ENCODE measurements at regions not wholly inside any gene's neighbourhood (a gene's known extent, or its start where the extent isn't known, plus 50 kb on each side); places are given as distances from the start of the nearest gene placed in this dataset.

GRCh38 chr5:44632344-44632743 is 176.4 kb upstream of the MRPS30 start:
- Histone ChIP-seq H3K9me3 (ENCODE audit: low read length) (peaks cover 14% of the 10 kb centered on the region; the same call in 1 of the 2 replicates), H2AFZ (ENCODE audit: low read length) (no peak overlapping the region), H3K27me3 (ENCODE audit: control insufficient read depth in 1 of 2, insufficient read depth in 2 of 2, low read length in 2 of 2) (no peaks in the 10 kb centered on the region), H3K79me2 (ENCODE audit: insufficient read depth, low read length) (no peaks in the 10 kb centered on the region), H4K20me1 (ENCODE audit: insufficient read depth, low read length) (no peaks in the 10 kb centered on the region), H3K27ac (ENCODE audit: extremely low read length, insufficient read depth, low read length) (no peak overlapping the region), H3K4me2 (ENCODE audit: low read depth, low read length) (no peak overlapping the region), H3K36me3 (replicated peaks in 1 of 2; ENCODE audit: control insufficient read depth in 1 of 2, insufficient read depth in 2 of 2, low read length in 2 of 2) (no peaks in the 10 kb centered on the region), H3K9ac (ENCODE audit: insufficient read depth, low read depth, low read length) (no peak overlapping the region), H3K4me1 (ENCODE audit: insufficient read depth, low read length) (no peaks in the 10 kb centered on the region), H3K4me3 (replicated peaks in 1 of 3; ENCODE audit: insufficient read depth in 1 of 3, low read depth in 2 of 3, low read length in 3 of 3) (no peak overlapping the region)
- intact Hi-C loops (cut with micrococcal nuclease; ENCODE audit: unreplicated experiment) (no loop called here), in situ Hi-C loops (cut with HindIII; ENCODE audit: extremely low pct_ligation_motif_present, low pct_unique_long_range_greater_than_20kb) (no loop called here)
- ATAC-seq, result no peak
- TF ChIP-seq GABPA (IDR thresholded peaks at IDR 0.05; ENCODE audit: low read depth, low read length) (no peak), GABPA (CRISPR knock-in tag; IDR thresholded peaks at IDR 0.05; ENCODE audit: low read depth) (no peak), TCF7L2 (IDR thresholded peaks at IDR 0.05; ENCODE audit: low read depth, low read length) (no peak), E2F1 (CRISPR knock-in tag; IDR thresholded peaks at IDR 0.05) (no peak), ZZZ3 (CRISPR knock-in tag; IDR thresholded peaks at IDR 0.05; ENCODE audit: borderline replicate concordance) (no peak), ZBTB14 (CRISPR knock-in tag; IDR thresholded peaks at IDR 0.05) (no peak), RARG (CRISPR knock-in tag; IDR thresholded peaks at IDR 0.05; ENCODE audit: low read depth) (no peak), THYN1 (CRISPR knock-in tag; IDR thresholded peaks at IDR 0.05; ENCODE audit: borderline replicate concordance, low read depth) (no peak), MLLT10 (CRISPR knock-in tag; IDR thresholded peaks at IDR 0.05) (no peak), ZNF256 (CRISPR knock-in tag; conservative IDR thresholded peaks at IDR 0.05) (no peak), NCOA2 (CRISPR knock-in tag; IDR thresholded peaks at IDR 0.05) (no peak), DRAP1 (CRISPR knock-in tag; IDR thresholded peaks at IDR 0.05) (no peak), ISL2 (CRISPR knock-in tag; IDR thresholded peaks at IDR 0.05) (no peak), ARID2 (CRISPR knock-in tag; IDR thresholded peaks at IDR 0.05; ENCODE audit: borderline replicate concordance) (no peak)
- no TSS peak for BruUV-seq (replicated peaks)
- CTCF ChIA-PET (ENCODE audit: low intra/inter-chr PET ratio, low total read pairs), result no interaction called here
- DNase-seq (ENCODE audit: low spot score), result no peak
- POLR2A ChIA-PET, result no interaction called here
- 0% methylated on average over 1 of the region's 1 CpG for WGBS (ENCODE audit: low lambda C conversion rate)
- FAIRE-seq, result no peak

Measured in HepG2 (cell line).